ENCODE measurements at regions not wholly inside any gene's neighbourhood (a gene's known extent, or its start where the extent isn't known, plus 50 kb on each side); places are given as distances from the start of the nearest gene placed in this dataset.
A peak's percentile ranks its signal among the peaks of the same experiment; 100 is the strongest.

- Histone ChIP-seq H3K23ac (ENCODE audit: low read length) (no peak overlapping the region), H3K27me3 (ENCODE audit: insufficient read depth, low read length, poor library complexity) (no peaks in the 10 kb centered on the region), H3K4me2 (ENCODE audit: low read length) (no peak overlapping the region), H3K27ac (ENCODE audit: low read depth, low read length) (no peak overlapping the region), H4K5ac (ENCODE audit: low read length) (no peak overlapping the region), H3K56ac (ENCODE audit: low read length) (no peak overlapping the region), H4K8ac (ENCODE audit: low read depth, low read length) (no peak overlapping the region), H3K79me2 (ENCODE audit: control insufficient read depth, insufficient read depth, low read length) (no peaks in the 10 kb centered on the region), H3K4me3 (ENCODE audit: low read length) (no peak overlapping the region), H3K36me3 (ENCODE audit: control insufficient read depth, insufficient read depth, low read length) (no peaks in the 10 kb centered on the region), H3K79me1 (ENCODE audit: low read length) (no peaks in the 10 kb centered on the region), H3K9ac (ENCODE audit: low read length) (no peak overlapping the region), H3K4ac (ENCODE audit: low read depth, low read length) (no peak overlapping the region), H2AK5ac (ENCODE audit: low read length) (no peak overlapping the region), H3K18ac (ENCODE audit: low read length) (no peak overlapping the region), H2BK5ac (ENCODE audit: low read length) (no peak overlapping the region), H2BK120ac (ENCODE audit: low read depth, low read length) (no peak overlapping the region), H2BK15ac (replicated peaks; ENCODE audit: low read depth) (no peak overlapping the region), H3K4me1 (ENCODE audit: control insufficient read depth, low read depth, low read length) (no peaks in the 10 kb centered on the region)
- no CpG with 5 or more reads among the region's 1 CpG for WGBS (ENCODE audit: extremely low coverage, insufficient coverage, low lambda C conversion rate)
- DNase-seq: no peak
Observed at GRCh38 chr14:26137161-26137560, 460.7 kb downstream of the NOVA1 start.

- Histone ChIP-seq H2AK5ac (ENCODE audit: low read length) (no peak overlapping the region), H3K79me1 (ENCODE audit: low read length) (no peaks in the 10 kb centered on the region), H3K9ac (ENCODE audit: low read length) (no peak overlapping the region), H4K5ac (ENCODE audit: low read length) (no peak overlapping the region), H3K18ac (ENCODE audit: low read length) (no peak overlapping the region), H3K4me3 (ENCODE audit: low read length) (no peak overlapping the region), H3K36me3 (ENCODE audit: control insufficient read depth, insufficient read depth, low read length) (no peaks in the 10 kb centered on the region), H3K4ac (ENCODE audit: low read depth, low read length) (no peak overlapping the region), H3K4me1 (ENCODE audit: control insufficient read depth, low read depth, low read length) (no peaks in the 10 kb centered on the region), H2BK120ac (ENCODE audit: low read depth, low read length) (no peak overlapping the region), H3K23ac (ENCODE audit: low read length) (no peak overlapping the region), H2BK15ac (replicated peaks; ENCODE audit: low read depth) (no peak overlapping the region), H2BK5ac (ENCODE audit: low read length) (no peak overlapping the region), H4K8ac (ENCODE audit: low read depth, low read length) (no peak overlapping the region), H3K56ac (ENCODE audit: low read length) (no peak overlapping the region), H3K27ac (ENCODE audit: low read depth, low read length) (no peak overlapping the region), H3K79me2 (ENCODE audit: control insufficient read depth, insufficient read depth, low read length) (no peaks in the 10 kb centered on the region), H3K27me3 (ENCODE audit: insufficient read depth, low read length, poor library complexity) (no peaks in the 10 kb centered on the region), H3K4me2 (ENCODE audit: low read length) (no peak overlapping the region)
- DNase-seq: no peak
Observed at GRCh38 chr14:26132061-26132645, 465.7 kb downstream of the NOVA1 start.

- Histone ChIP-seq H3K18ac (ENCODE audit: low read length) (no peak overlapping the region), H2BK120ac (ENCODE audit: low read depth, low read length) (no peak overlapping the region), H2BK5ac (ENCODE audit: low read length) (no peak overlapping the region), H2BK15ac (replicated peaks; ENCODE audit: low read depth) (no peak overlapping the region), H3K27me3 (ENCODE audit: insufficient read depth, low read length, poor library complexity) (no peaks in the 10 kb centered on the region), H3K56ac (ENCODE audit: low read length) (no peak overlapping the region), H4K5ac (ENCODE audit: low read length) (no peak overlapping the region), H3K4me1 (ENCODE audit: control insufficient read depth, low read depth, low read length) (no peaks in the 10 kb centered on the region), H3K79me2 (ENCODE audit: control insufficient read depth, insufficient read depth, low read length) (no peaks in the 10 kb centered on the region), H3K27ac (ENCODE audit: low read depth, low read length) (no peak overlapping the region), H2AK5ac (ENCODE audit: low read length) (no peak overlapping the region), H3K4ac (ENCODE audit: low read depth, low read length) (no peak overlapping the region), H3K4me3 (ENCODE audit: low read length) (no peak overlapping the region), H3K23ac (ENCODE audit: low read length) (no peak overlapping the region), H3K36me3 (ENCODE audit: control insufficient read depth, insufficient read depth, low read length) (no peaks in the 10 kb centered on the region), H4K8ac (ENCODE audit: low read depth, low read length) (no peak overlapping the region), H3K79me1 (ENCODE audit: low read length) (no peaks in the 10 kb centered on the region), H3K9ac (ENCODE audit: low read length) (no peak overlapping the region), H3K4me2 (ENCODE audit: low read length) (no peak overlapping the region)
- DNase-seq: no peak
- WGBS (ENCODE audit: extremely low coverage, insufficient coverage, low lambda C conversion rate): no CpG with 5 or more reads among the region's 1 CpG
Observed at GRCh38 chr14:26130690-26131089, 467.1 kb downstream of the NOVA1 start.

- Histone ChIP-seq H3K79me1 (ENCODE audit: low read length) (no peaks in the 10 kb centered on the region), H3K4me2 (ENCODE audit: low read length) (no peak overlapping the region), H3K27ac (ENCODE audit: low read depth, low read length) (peak overlapping the region; percentile 9), H4K8ac (ENCODE audit: low read depth, low read length) (no peak overlapping the region), H3K4me3 (ENCODE audit: low read length) (no peak overlapping the region), H2BK15ac (replicated peaks; ENCODE audit: low read depth) (peak overlapping the region; percentile 74), H4K5ac (ENCODE audit: low read length) (no peak overlapping the region), H3K27me3 (ENCODE audit: insufficient read depth, low read length, poor library complexity) (no peaks in the 10 kb centered on the region), H3K4me1 (ENCODE audit: control insufficient read depth, low read depth, low read length) (no peaks in the 10 kb centered on the region), H3K4ac (ENCODE audit: low read depth, low read length) (no peak overlapping the region), H2BK5ac (ENCODE audit: low read length) (no peak overlapping the region), H3K18ac (ENCODE audit: low read length) (no peak overlapping the region), H3K9ac (ENCODE audit: low read length) (no peak overlapping the region), H2BK120ac (ENCODE audit: low read depth, low read length) (no peak overlapping the region), H3K36me3 (ENCODE audit: control insufficient read depth, insufficient read depth, low read length) (no peaks in the 10 kb centered on the region), H3K79me2 (ENCODE audit: control insufficient read depth, insufficient read depth, low read length) (no peaks in the 10 kb centered on the region), H3K23ac (ENCODE audit: low read length) (no peak overlapping the region), H2AK5ac (ENCODE audit: low read length) (no peak overlapping the region), H3K56ac (ENCODE audit: low read length) (no peak overlapping the region)
- no peak for DNase-seq
- WGBS (ENCODE audit: extremely low coverage, insufficient coverage, low lambda C conversion rate): no CpG with 5 or more reads among the region's 4 CpGs
Observed at GRCh38 chr14:26128931-26129671, 468.7 kb downstream of the NOVA1 start.

- H3K56ac ChIP-seq (ENCODE audit: low read length): no peak overlapping the region
- H3K36me3 ChIP-seq (ENCODE audit: control insufficient read depth, insufficient read depth, low read length): no peaks in the 10 kb centered on the region
- no peak overlapping the region for H3K9ac ChIP-seq (ENCODE audit: low read length)
- no peak overlapping the region for H3K18ac ChIP-seq (ENCODE audit: low read length)
- H3K79me1 ChIP-seq (ENCODE audit: low read length): no peaks in the 10 kb centered on the region
- no peaks in the 10 kb centered on the region for H3K79me2 ChIP-seq (ENCODE audit: control insufficient read depth, insufficient read depth, low read length)
- no peak overlapping the region for H2BK5ac ChIP-seq (ENCODE audit: low read length)
- peak overlapping the region; percentile 36 for H2BK15ac ChIP-seq (replicated peaks; ENCODE audit: low read depth)
- no peak overlapping the region for H4K5ac ChIP-seq (ENCODE audit: low read length)
- H3K27me3 ChIP-seq (ENCODE audit: insufficient read depth, low read length, poor library complexity): no peaks in the 10 kb centered on the region
- no peak overlapping the region for H3K4ac ChIP-seq (ENCODE audit: low read depth, low read length)
- no peak for DNase-seq
- no CpG with 5 or more reads among the region's 2 CpGs for WGBS (ENCODE audit: extremely low coverage, insufficient coverage, low lambda C conversion rate)
- no peak overlapping the region for H2AK5ac ChIP-seq (ENCODE audit: low read length)
- no peak overlapping the region for H4K8ac ChIP-seq (ENCODE audit: low read depth, low read length)
- H3K4me3 ChIP-seq (ENCODE audit: low read length): no peak overlapping the region
- H3K4me2 ChIP-seq (ENCODE audit: low read length): no peak overlapping the region
- H3K27ac ChIP-seq (ENCODE audit: low read depth, low read length): no peak overlapping the region
- H2BK120ac ChIP-seq (ENCODE audit: low read depth, low read length): no peak overlapping the region
- H3K4me1 ChIP-seq (ENCODE audit: control insufficient read depth, low read depth, low read length): no peaks in the 10 kb centered on the region
- H3K23ac ChIP-seq (ENCODE audit: low read length): no peak overlapping the region
Observed at GRCh38 chr14:26124896-26125438, 472.9 kb downstream of the NOVA1 start.

All from mesendoderm (in vitro differentiated cells).